Fibroblast of skin of abdomen (primary cell): ENCODE measurements at regions not wholly inside any gene's neighbourhood (a gene's known extent, or its start where the extent isn't known, plus 50 kb on each side); places are given as distances from the start of the nearest gene placed in this dataset.

ENCODE experiments used
- DNase-seq: peaks from one replicate; pipeline ENCODE4 v3.0.0-alpha.2; 2013

- peak; percentile 62 for DNase-seq
These were observed 137.9 kb downstream of the RDH14 start for GRCh38 chr2:18422432-18423165.

DNA sequence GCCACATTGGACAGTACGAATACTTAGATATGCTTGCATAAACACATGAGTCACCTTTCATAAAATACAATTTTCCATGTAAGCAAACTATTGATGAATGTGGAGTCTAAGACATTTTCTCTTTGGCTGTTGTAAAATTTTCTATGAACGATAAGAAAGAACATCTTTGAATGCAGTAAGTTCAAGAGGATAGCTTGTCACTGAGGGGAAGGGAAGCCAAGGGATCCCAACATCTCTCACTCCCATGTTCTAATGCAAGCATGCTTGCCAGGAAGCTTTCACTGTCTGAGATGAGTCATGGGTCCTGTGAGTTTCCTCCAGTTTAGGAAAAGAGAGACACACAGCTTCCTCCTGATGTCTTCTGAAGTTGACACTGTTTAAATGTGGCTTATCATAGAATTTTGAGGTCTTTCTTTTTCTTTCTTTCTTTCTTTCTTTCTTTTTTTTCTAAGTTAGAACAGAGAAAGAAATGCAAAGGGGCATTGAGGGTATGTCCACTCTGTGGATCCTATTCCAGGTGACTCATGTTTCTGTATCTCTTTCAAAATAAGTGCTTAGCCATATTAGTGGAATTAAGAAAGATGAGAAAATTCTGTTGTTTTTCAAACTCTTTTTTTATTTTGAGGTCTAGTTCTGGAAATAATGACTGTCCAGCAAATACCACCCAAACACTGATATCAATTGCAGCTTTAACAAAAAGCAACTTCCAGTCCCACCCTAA lies 146.6 kb downstream of the RDH14 start:
- peak; percentile 85 for DNase-seq

- DNase-seq, result peak; percentile 59
These were observed 147.3 kb downstream of the RDH14 start for GRCh38 chr2:18412980-18413675.

GRCh38 chr2:18411626-18412025 lies 148.8 kb downstream of the RDH14 start:
- no peak for DNase-seq

- DNase-seq, result no peak
These were observed 149.9 kb downstream of the RDH14 start for GRCh38 chr2:18410543-18410942.

DNA sequence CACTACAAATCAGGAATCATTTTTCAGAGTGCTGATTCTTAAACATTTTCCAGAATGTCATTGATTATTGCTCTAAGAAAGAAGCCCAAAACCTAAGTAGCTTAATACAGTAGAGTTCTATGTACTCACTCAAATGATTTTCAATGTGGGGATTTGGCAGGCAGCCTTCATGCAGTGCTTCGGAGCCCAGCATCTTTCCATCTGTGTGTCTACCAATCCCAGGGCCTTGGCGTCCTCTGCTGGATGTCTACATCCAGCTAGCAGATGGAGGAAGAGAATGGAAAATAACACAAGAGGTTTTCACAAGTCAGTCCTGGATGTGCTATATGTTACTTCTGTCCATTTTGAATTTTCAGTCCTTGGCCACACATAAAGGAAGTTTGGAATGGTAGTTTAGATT lies 151.8 kb downstream of the RDH14 start:
- no peak for DNase-seq

DNA sequence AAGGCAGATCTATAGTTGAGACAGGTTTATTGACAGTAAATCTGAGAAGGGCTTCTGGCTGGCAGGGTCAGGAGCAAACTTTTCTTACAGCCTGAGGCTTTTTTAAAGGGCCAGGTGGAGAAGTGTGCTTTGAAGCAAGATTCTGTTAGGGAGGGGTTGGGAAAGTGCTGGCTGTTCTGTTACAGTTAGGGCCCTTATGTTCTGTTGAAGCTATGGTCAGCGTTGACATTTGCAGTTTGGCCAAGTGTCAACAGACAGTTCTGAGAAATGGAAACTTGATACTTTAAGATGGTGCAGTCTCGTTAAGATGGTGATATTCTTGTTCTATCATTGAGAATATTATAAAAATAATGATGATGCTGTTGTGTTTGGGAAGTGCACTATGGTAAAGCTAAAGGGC lies 154.2 kb downstream of the RDH14 start:
- no peak for DNase-seq

DNA sequence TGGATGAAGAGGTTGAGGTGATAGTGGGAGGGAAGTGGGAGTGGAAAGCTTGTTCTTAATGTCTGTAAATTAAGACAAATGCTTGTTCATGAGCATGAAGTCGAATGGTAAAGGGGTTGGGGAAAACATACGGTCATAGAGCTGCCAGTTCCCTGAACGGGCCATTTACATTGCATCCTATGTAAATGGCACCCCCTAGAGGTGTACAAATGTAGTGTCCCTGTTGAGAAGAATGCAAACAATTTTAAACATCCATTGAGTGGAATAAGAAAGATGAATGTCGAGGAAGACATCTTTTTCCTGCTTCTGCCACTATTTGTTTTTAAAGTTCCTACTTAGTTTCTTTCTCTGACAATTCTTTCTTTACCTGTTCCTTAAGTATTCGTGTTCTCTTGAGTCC lies 155.7 kb downstream of the RDH14 start:
- peak; percentile 60 for DNase-seq

- peak; percentile 68 for DNase-seq
These were observed 156.4 kb downstream of the RDH14 start for GRCh38 chr2:18403921-18404522.

- DNase-seq, result peak; percentile 76
These were observed 157.6 kb downstream of the RDH14 start for GRCh38 chr2:18402831-18403230.

DNA sequence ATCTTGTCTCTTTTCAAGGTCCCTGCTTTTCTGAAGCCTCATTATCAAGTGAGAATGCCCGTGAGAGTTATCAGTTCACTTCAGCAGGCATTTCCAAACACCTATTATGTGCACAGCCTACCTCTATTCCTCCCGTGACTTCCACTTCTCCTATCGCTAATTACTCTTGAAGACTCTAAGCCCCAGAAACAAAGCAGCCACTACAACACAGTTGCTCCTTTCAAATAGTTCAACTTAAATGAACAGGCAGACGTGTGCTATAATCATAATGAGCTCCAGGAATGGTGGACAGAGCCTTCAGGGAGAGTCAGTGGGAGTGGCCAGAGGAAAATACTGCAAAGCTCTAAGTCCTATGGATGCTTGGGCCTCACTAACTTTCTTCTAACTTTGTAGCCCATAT lies 159.0 kb downstream of the RDH14 start:
- no peak for DNase-seq

DNA sequence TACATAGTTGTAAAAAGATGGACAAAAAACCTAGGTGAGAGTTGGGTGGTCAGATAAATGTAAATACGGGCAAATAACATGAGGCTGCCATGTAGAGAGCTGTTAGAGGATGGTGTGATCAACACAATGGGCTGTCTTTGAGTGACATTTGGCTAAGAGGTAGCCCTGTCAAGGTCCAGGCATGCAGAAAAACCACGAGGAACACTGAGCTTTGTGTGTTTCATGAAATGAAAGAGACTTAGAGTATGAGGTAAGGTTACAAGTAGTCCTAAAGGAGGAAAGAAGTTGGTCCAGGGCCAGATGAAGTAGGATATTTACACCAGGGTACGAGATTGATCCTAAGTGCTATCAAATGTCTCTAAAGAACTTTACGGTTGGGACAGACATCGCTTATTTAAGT lies 160.9 kb downstream of the RDH14 start:
- DNase-seq, result peak; percentile 54

DNA sequence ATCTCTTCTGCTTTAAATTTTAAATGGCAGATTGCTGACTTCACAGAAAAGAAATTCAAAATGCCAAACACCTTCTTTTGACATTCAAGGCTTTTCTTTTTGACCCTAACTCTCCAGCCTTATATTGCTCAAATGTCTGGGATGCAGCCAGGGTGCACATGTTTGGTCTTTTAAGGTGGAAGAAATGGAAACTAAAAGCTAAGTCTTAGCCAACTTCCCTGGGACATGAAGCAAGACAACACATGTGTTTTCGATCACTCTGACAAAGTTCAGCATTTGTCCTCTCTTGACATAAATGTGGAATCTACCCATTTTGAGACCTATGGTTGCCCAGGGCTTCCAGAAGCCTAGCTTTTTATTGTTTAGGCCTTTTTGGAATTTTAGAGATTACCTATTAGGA lies 161.6 kb downstream of the RDH14 start:
- DNase-seq, result peak; percentile 60

- peak; percentile 88 for DNase-seq
These were observed 164.0 kb downstream of the RDH14 start for GRCh38 chr2:18396329-18397010.

GRCh38 chr2:18395555-18395954 lies 164.9 kb downstream of the RDH14 start:
- no peak for DNase-seq

DNA sequence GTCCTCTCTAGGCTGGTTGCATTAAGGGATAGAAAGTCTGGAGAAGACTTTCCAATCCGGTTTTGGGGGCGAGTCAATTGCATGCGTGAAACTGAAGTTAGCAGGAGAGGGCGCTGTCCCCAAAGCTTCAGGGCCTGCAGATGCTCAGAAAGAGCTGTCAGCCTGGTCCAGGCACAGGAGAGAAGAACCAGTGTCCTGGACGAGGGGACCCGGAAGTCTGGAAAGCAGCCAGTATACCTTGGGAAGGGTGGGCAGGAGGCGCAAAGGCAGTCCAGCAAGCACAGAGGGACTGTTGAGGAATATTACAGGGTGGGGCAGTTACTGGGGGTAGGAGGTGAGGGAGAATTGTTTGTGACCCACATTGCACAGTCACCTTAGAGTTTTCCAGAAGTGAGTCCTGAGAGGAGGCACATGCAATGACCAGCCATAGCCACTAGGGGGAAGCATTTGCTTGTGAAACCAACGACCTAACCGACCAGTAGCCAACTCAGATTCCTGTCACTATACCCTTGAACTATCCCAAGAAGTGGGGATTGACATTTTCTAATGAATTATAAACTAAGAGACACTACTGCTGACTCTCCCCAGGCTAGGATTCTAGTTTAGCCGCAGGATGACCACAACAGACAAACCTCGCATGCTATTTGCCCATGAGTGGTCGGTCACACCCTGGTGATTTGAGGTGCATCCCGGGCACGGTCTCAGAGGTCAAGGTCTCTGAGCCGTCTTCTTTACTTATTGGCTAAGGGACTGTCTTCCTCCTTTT lies 172.8 kb downstream of the RDH14 start:
- DNase-seq, result peak; percentile 76

- peak; percentile 40 for DNase-seq
These were observed 176.2 kb downstream of the RDH14 start for GRCh38 chr2:18384242-18384641.

GRCh38 chr2:18381386-18381785 lies 179.1 kb downstream of the RDH14 start:
- peak; percentile 67 for DNase-seq

GRCh38 chr2:18380321-18380720 lies 180.1 kb downstream of the RDH14 start:
- peak; percentile 30 for DNase-seq

DNA sequence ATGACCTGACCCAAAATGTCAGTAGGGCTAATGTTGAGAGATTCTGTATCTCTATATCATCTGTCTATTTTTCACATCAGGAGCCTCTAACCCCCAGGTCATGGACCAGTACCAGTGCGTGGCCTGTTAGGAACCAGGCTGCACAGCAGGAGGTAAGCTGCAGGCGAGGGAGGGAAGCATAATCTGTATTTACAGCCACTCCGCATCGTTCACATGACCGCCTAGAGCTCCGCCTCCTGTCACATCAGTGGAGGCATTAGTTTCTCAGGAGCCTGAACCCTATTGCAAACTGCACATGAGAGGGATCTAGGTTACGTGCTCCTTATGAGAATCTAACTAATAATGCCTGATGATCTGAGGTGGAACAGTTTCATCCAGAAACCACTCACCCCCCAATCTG lies 180.6 kb downstream of the RDH14 start:
- no peak for DNase-seq

GRCh38 chr2:18378020-18378653 lies 182.3 kb downstream of the RDH14 start:
- DNase-seq, result peak; percentile 47
